Caco-2 (cell line): ENCODE measurements at regions not wholly inside any gene's neighbourhood (a gene's known extent, or its start where the extent isn't known, plus 50 kb on each side); places are given as distances from the start of the nearest gene placed in this dataset.

Experiments
- BruUV-seq: library from RNA; stranded (reverse); fragments of 400-500 nt; replicated peaks from 2 replicates; lab custom pipeline; 2021; lab: Mats Ljungman, UMichigan
- CTCF ChIA-PET: fragments of 300-600 bp; sonication (Branson Sonifier 250); formaldehyde crosslinking; loops from one replicate; lab custom pipeline; 2022; ENCODE audit warnings: antibody characterized with exemption; lab: Charles Lee
- POLR2A ChIA-PET: fragments of 300-600 bp; sonication (Branson Sonifier 250); formaldehyde crosslinking; loops from one replicate; lab custom pipeline; 2022; ENCODE audit warnings: antibody characterized with exemption; lab: Charles Lee
- DNase-seq, 2 experiments: peaks; one replicate each; pipeline versions ENCODE4 v3.0.0 to v3.0.0-alpha.2; 2020 to 2022
- H3K27me3 ChIP-seq: replicated peaks from 2 replicates; pipeline ENCODE4 v1.6.0; 2011; ENCODE audit warnings: low read length; ENCODE audit not compliant: control insufficient read depth, insufficient read depth
- H3K36me3 ChIP-seq: 2 replicates; pipeline ENCODE4 v1.5.1; 2011; ENCODE audit warnings: low read length; ENCODE audit not compliant: control insufficient read depth, insufficient read depth
- H3K4me1 ChIP-seq: fragments of 250-450 bp; sonication (Bioruptor Pico); 2 replicates; pipeline ENCODE4 v1.5.1; 2020; ENCODE audit warnings: mild to moderate bottlenecking
- H3K4me3 ChIP-seq: 2 replicates; pipeline ENCODE4 v1.5.1; 2011; ENCODE audit warnings: low read depth, mild to moderate bottlenecking, control low read depth, low read length
- H3K9me3 ChIP-seq: fragments of 250-450 bp; sonication (Bioruptor Pico); 2 replicates; pipeline ENCODE4 v1.5.1; 2020; ENCODE audit warnings: mild to moderate bottlenecking, moderate library complexity
- H3K27ac Mint-ChIP-seq: one replicate; pipeline ENCODE4 v1.8.0; 2022; ENCODE audit warnings: mixed read lengths; ENCODE audit not compliant: unreplicated experiment
- H3K27me3 Mint-ChIP-seq: one replicate; pipeline ENCODE4 v1.8.0; 2022; ENCODE audit warnings: mixed read lengths; ENCODE audit not compliant: insufficient read depth, unreplicated experiment
- H3K36me3 Mint-ChIP-seq: one replicate; pipeline ENCODE4 v1.8.0; 2022; ENCODE audit warnings: mild to moderate bottlenecking, mixed read lengths; ENCODE audit not compliant: insufficient read depth, unreplicated experiment
- H3K4me1 Mint-ChIP-seq: one replicate; pipeline ENCODE4 v1.8.0; 2022; ENCODE audit warnings: low read depth, mixed read lengths; ENCODE audit not compliant: unreplicated experiment
- H3K4me3 Mint-ChIP-seq: one replicate; pipeline ENCODE4 v1.8.0; 2022; ENCODE audit warnings: mild to moderate bottlenecking, moderate library complexity, mixed read lengths; ENCODE audit not compliant: unreplicated experiment
- H3K9me3 Mint-ChIP-seq: one replicate; pipeline ENCODE4 v1.8.0; 2022; ENCODE audit warnings: mixed read lengths; ENCODE audit not compliant: unreplicated experiment
- intact Hi-C: fragments of 100-400 bp; cut with micrococcal nuclease; formaldehyde crosslinking; loops from one replicate; pipeline ENCODE4 v1.10.0; 2022; ENCODE audit not compliant: unreplicated experiment
- TF ChIP-seq, protein P1 (sequence below), 2 experiments: fragments of 200-600 bp in 1 of 2; IDR thresholded peaks; 1 replicate in 1 of 2; 2 replicates in 1 of 2; pipeline versions ENCODE4 v1.5.1 to v1.8.0; 2011 to 2022; ENCODE audit warnings: antibody characterized with exemption in 1 of 2, control low read depth in 1 of 2, inconsistent platforms in 1 of 2, low read depth in 1 of 2, low read length in 1 of 2, mild to moderate bottlenecking in 1 of 2, moderate library complexity in 1 of 2; ENCODE audit not compliant: insufficient read depth in 1 of 2, severe bottlenecking in 1 of 2, unreplicated experiment in 1 of 2

DNA sequence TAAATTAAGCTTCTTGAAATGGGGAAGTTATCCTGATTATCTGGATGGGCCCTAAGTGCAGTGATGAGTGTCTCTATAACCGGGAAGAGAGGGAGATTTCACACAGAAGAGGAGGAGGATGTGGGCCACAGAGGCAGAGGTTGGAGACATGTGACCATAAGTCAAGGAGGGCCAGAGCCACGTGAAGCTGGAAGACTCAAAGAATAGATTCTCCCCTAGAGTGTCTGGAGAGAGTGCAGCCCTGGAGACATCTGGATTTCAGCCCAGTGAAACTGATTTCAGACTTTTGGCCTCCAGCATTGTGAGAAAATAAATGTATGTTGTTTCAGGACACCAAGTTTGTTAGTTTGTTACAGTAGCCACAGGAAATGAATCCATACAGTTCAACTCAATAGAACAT lies 442.9 kb downstream of the NTRK2 start:
- TF ChIP-seq, protein P1, sequence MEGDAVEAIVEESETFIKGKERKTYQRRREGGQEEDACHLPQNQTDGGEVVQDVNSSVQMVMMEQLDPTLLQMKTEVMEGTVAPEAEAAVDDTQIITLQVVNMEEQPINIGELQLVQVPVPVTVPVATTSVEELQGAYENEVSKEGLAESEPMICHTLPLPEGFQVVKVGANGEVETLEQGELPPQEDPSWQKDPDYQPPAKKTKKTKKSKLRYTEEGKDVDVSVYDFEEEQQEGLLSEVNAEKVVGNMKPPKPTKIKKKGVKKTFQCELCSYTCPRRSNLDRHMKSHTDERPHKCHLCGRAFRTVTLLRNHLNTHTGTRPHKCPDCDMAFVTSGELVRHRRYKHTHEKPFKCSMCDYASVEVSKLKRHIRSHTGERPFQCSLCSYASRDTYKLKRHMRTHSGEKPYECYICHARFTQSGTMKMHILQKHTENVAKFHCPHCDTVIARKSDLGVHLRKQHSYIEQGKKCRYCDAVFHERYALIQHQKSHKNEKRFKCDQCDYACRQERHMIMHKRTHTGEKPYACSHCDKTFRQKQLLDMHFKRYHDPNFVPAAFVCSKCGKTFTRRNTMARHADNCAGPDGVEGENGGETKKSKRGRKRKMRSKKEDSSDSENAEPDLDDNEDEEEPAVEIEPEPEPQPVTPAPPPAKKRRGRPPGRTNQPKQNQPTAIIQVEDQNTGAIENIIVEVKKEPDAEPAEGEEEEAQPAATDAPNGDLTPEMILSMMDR (IDR thresholded peaks at IDR 0.05; ENCODE audit: insufficient read depth in 1 of 2, low read depth in 1 of 2, low read length in 1 of 2, severe bottlenecking in 1 of 2, unreplicated experiment in 1 of 2) = no peak
- H3K27me3 Mint-ChIP-seq = no peaks in the 10 kb centered on the region
- no peaks in the 10 kb centered on the region for H3K9me3 Mint-ChIP-seq
- H3K27me3 ChIP-seq = no peaks in the 10 kb centered on the region
- BruUV-seq = no TSS peak
- H3K4me3 ChIP-seq = no peak overlapping the region
- peaks cover 6% of the 10 kb centered on the region for H3K4me1 ChIP-seq
- ChIA-PET CTCF (no interaction called here), POLR2A (no interaction called here)
- intact Hi-C loops = no loop called here
- H3K9me3 ChIP-seq = no peaks in the 10 kb centered on the region
- peaks cover 12% of the 10 kb centered on the region for H3K4me1 Mint-ChIP-seq
- H3K36me3 Mint-ChIP-seq = no peaks in the 10 kb centered on the region
- H3K27ac Mint-ChIP-seq = peak overlapping the region; percentile 23
- H3K4me3 Mint-ChIP-seq = no peak overlapping the region
- H3K36me3 ChIP-seq = no peaks in the 10 kb centered on the region
- no peak for DNase-seq

GRCh38 chr9:85108746-85109145 lies 439.2 kb downstream of the NTRK2 start:
- Histone ChIP-seq H3K9me3 (no peaks in the 10 kb centered on the region), H3K27me3 (no peaks in the 10 kb centered on the region), H3K36me3 (no peaks in the 10 kb centered on the region), H3K4me1 (peaks cover 6% of the 10 kb centered on the region), H3K4me3 (no peak overlapping the region)
- no peaks in the 10 kb centered on the region for H3K36me3 Mint-ChIP-seq
- TF ChIP-seq, protein P1 (IDR thresholded peaks at IDR 0.05; ENCODE audit: insufficient read depth in 1 of 2, low read depth in 1 of 2, low read length in 1 of 2, severe bottlenecking in 1 of 2, unreplicated experiment in 1 of 2) = no peak
- no TSS peak for BruUV-seq
- ChIA-PET CTCF (no interaction called here), POLR2A (no interaction called here)
- H3K27ac Mint-ChIP-seq = no peak overlapping the region
- H3K9me3 Mint-ChIP-seq = no peaks in the 10 kb centered on the region
- peaks cover 12% of the 10 kb centered on the region for H3K4me1 Mint-ChIP-seq
- no peak overlapping the region for H3K4me3 Mint-ChIP-seq
- intact Hi-C loops = no loop called here
- H3K27me3 Mint-ChIP-seq = no peaks in the 10 kb centered on the region
- no peak for DNase-seq

DNA sequence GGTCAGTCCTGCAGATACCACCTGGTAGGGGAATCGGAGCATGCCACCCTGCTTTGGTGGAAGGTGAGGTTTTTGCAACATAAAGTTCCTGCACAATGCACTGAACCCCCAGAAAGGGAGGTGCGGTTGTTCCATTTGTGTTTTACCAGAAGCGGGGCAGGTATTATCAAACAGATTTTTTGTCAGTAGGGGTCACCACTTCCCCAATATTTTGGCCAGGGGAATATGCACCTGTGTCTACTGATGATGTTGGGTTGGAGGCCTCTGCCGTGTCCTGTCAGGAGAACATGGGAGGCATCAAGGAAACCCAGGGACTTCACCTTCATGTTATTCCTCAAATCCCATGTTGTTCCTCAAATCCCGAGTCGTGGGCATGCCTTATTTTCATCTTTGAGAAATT lies 438.7 kb downstream of the NTRK2 start:
- no peak overlapping the region for H3K4me3 Mint-ChIP-seq
- no peaks in the 10 kb centered on the region for H3K9me3 ChIP-seq
- no peaks in the 10 kb centered on the region for H3K36me3 ChIP-seq
- H3K27me3 ChIP-seq = no peaks in the 10 kb centered on the region
- H3K4me3 ChIP-seq = no peak overlapping the region
- no peaks in the 10 kb centered on the region for H3K36me3 Mint-ChIP-seq
- H3K27ac Mint-ChIP-seq = no peak overlapping the region
- TF ChIP-seq, protein P1 (IDR thresholded peaks at IDR 0.05; ENCODE audit: insufficient read depth in 1 of 2, low read depth in 1 of 2, low read length in 1 of 2, severe bottlenecking in 1 of 2, unreplicated experiment in 1 of 2) = no peak
- ChIA-PET POLR2A (no interaction called here), CTCF (no interaction called here)
- intact Hi-C loops = no loop called here
- peaks cover 1% of the 10 kb centered on the region for H3K4me1 ChIP-seq
- peaks cover 12% of the 10 kb centered on the region for H3K4me1 Mint-ChIP-seq
- DNase-seq = no peak
- H3K27me3 Mint-ChIP-seq = no peaks in the 10 kb centered on the region
- H3K9me3 Mint-ChIP-seq = no peaks in the 10 kb centered on the region
- no TSS peak for BruUV-seq
